Transverse colon (tissue), 4 donors: ENCODE measurements at regions not wholly inside any gene's neighbourhood (a gene's known extent, or its start where the extent isn't known, plus 50 kb on each side); places are given as distances from the start of the nearest gene placed in this dataset.

Source experiments
- EP300 ChIP-seq: sonication (generic); formaldehyde crosslinking; IDR thresholded peaks from one replicate; pipeline ENCODE4 v1.6.1; 2017; ENCODE audit warnings: antibody characterized with exemption, low read depth
- POLR2A ChIP-seq: fragments of 450-650 bp; IDR thresholded peaks from one replicate; pipeline ENCODE4 v1.6.1; 2016; ENCODE audit warnings: antibody characterized with exemption, mild to moderate bottlenecking, moderate library complexity
- POLR2AphosphoS5 ChIP-seq, 3 donors: sonication (generic); formaldehyde crosslinking; IDR thresholded peaks; one replicate each; pipeline ENCODE4 v1.6.1; 2016; ENCODE audit warnings: antibody characterized with exemption in 3 of 3
- TF ChIP-seq, protein P1 (sequence below), 5 experiments: fragments of 200-600 bp in 3 of 5; fragments of 450-650 bp in 2 of 5; sonication (generic) in 3 of 5; IDR thresholded peaks; 1 replicate in 2 of 5; 2 replicates in 3 of 5; pipeline ENCODE4 v1.5.1; 2016 to 2017; ENCODE audit warnings: antibody characterized with exemption in 5 of 5, inconsistent platforms in 3 of 5, mild to moderate bottlenecking in 2 of 5, moderate library complexity in 1 of 5

GRCh38 chr6:166774292-166774691, 147.2 kb upstream of the RPS6KA2 start:
- TF ChIP-seq, protein P1, sequence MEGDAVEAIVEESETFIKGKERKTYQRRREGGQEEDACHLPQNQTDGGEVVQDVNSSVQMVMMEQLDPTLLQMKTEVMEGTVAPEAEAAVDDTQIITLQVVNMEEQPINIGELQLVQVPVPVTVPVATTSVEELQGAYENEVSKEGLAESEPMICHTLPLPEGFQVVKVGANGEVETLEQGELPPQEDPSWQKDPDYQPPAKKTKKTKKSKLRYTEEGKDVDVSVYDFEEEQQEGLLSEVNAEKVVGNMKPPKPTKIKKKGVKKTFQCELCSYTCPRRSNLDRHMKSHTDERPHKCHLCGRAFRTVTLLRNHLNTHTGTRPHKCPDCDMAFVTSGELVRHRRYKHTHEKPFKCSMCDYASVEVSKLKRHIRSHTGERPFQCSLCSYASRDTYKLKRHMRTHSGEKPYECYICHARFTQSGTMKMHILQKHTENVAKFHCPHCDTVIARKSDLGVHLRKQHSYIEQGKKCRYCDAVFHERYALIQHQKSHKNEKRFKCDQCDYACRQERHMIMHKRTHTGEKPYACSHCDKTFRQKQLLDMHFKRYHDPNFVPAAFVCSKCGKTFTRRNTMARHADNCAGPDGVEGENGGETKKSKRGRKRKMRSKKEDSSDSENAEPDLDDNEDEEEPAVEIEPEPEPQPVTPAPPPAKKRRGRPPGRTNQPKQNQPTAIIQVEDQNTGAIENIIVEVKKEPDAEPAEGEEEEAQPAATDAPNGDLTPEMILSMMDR (IDR thresholded peaks at IDR 0.05) = no peak
- no peak for TF ChIP-seq EP300
- no peak for TF ChIP-seq POLR2A
- TF ChIP-seq POLR2AphosphoS5 (IDR thresholded peaks at IDR 0.05) = no peak
